OCI-LY1 (cell line): ENCODE measurements at regions not wholly inside any gene's neighbourhood (a gene's known extent, or its start where the extent isn't known, plus 50 kb on each side); places are given as distances from the start of the nearest gene placed in this dataset.
"Not testable (repeated sequence)": the region's sequence is repeated elsewhere in the genome, so short reads cannot be mapped to it uniquely, and the experiment has no call there.

ENCODE experiments used
- H2AFZ ChIP-seq: fragments of 200-600 bp; sonication (generic), shearing (Covaris generic); 2 replicates; pipeline ENCODE4 v1.6.0; 2014; ENCODE audit warnings: antibody characterized with exemption, mild to moderate bottlenecking, low read length
- H3F3A ChIP-seq: fragments of 200-600 bp; sonication (generic), shearing (Covaris generic); 2 replicates; pipeline ENCODE4 v1.6.0; 2014; ENCODE audit warnings: mild to moderate bottlenecking, antibody characterized with exemption, low read length, moderate library complexity; ENCODE audit not compliant: insufficient read depth
- H3K27ac ChIP-seq: fragments of 200-600 bp; sonication (generic); 2 replicates; pipeline ENCODE4 v1.5.1; 2014; ENCODE audit warnings: low read length, mixed run types, mild to moderate bottlenecking, low read depth; ENCODE audit not compliant: poor library complexity, severe bottlenecking
- H3K27me3 ChIP-seq: fragments of 200-600 bp; sonication (generic); 2 replicates; pipeline ENCODE4 v1.6.0; 2014; ENCODE audit warnings: antibody characterized with exemption, mild to moderate bottlenecking, low read length, moderate library complexity; ENCODE audit not compliant: insufficient read depth
- H3K36me3 ChIP-seq: fragments of 200-600 bp; sonication (generic); 2 replicates; pipeline ENCODE4 v1.6.1; 2014; ENCODE audit warnings: mild to moderate bottlenecking, antibody characterized with exemption, low read length, moderate library complexity, mixed read lengths; ENCODE audit not compliant: insufficient read depth
- H3K4me1 ChIP-seq: fragments of 200-600 bp; sonication (generic); 2 replicates; pipeline ENCODE4 v1.5.1; 2014; ENCODE audit warnings: mild to moderate bottlenecking, low read length, moderate library complexity; ENCODE audit not compliant: insufficient read depth, severe bottlenecking
- H3K4me2 ChIP-seq: fragments of 200-600 bp; sonication (generic), shearing (Covaris generic); 2 replicates; pipeline ENCODE4 v1.6.1; 2014; ENCODE audit warnings: low read length
- H3K4me3 ChIP-seq: fragments of 200-600 bp; sonication (generic); 2 replicates; pipeline ENCODE4 v1.5.1; 2014; ENCODE audit warnings: low read length, low read depth, mild to moderate bottlenecking, mixed read lengths; ENCODE audit not compliant: poor library complexity, severe bottlenecking
- H3K79me2 ChIP-seq: fragments of 200-600 bp; shearing (Covaris generic); 2 replicates; pipeline ENCODE4 v1.6.1; 2016; ENCODE audit warnings: mixed run types, low read length, mixed read lengths; ENCODE audit not compliant: insufficient read depth
- H3K9ac ChIP-seq: fragments of 200-600 bp; sonication (generic), shearing (Covaris generic); 2 replicates; pipeline ENCODE4 v1.6.1; 2014; ENCODE audit warnings: mild to moderate bottlenecking, low read length, mixed read lengths
- H3K9me2 ChIP-seq: fragments of 200-600 bp; sonication (generic), shearing (Covaris generic); 2 replicates; pipeline ENCODE4 v1.6.1; 2014; ENCODE audit warnings: low read depth, mild to moderate bottlenecking, low read length, mixed read lengths
- H3K9me3 ChIP-seq: fragments of 200-600 bp; shearing (Covaris generic); 2 replicates; pipeline ENCODE4 v1.6.1; 2014; ENCODE audit warnings: low read length, mixed read lengths
- H4K20me1 ChIP-seq: fragments of 200-600 bp; sonication (generic), shearing (Covaris generic); 2 replicates; pipeline ENCODE4 v1.6.0; 2016; ENCODE audit warnings: mild to moderate bottlenecking, low read length; ENCODE audit not compliant: insufficient read depth
- EZH2 ChIP-seq: fragments of 200-600 bp; sonication (generic), shearing (Covaris generic); IDR thresholded peaks from 2 replicates; pipeline ENCODE4 v1.8.0; 2017; ENCODE audit warnings: borderline replicate concordance, mixed run types, mild to moderate bottlenecking, antibody characterized with exemption, low read length, moderate library complexity, mixed read lengths
- TF ChIP-seq, protein P1 (sequence below): fragments of 200-600 bp; sonication (generic), shearing (Covaris generic); IDR thresholded peaks from 2 replicates; pipeline ENCODE4 v1.5.1; 2017; ENCODE audit warnings: mild to moderate bottlenecking, antibody characterized with exemption, low read length, moderate library complexity, mixed read lengths

- Histone ChIP-seq H3K79me2 (no peaks in the 10 kb centered on the region), H3K4me2 (no peak overlapping the region), H3K4me3 (no peak overlapping the region), H4K20me1 (no peaks in the 10 kb centered on the region), H3K9me3 (no peaks in the 10 kb centered on the region), H3K9ac (no peak overlapping the region), H3K27me3 (no peaks in the 10 kb centered on the region), H3K27ac (no peak overlapping the region), H3K9me2 (no peaks in the 10 kb centered on the region), H3K4me1 (no peaks in the 10 kb centered on the region), H2AFZ (no peak overlapping the region), H3F3A (no peaks in the 10 kb centered on the region), H3K36me3 (no peaks in the 10 kb centered on the region)
- TF ChIP-seq EZH2, result no peak
- TF ChIP-seq, protein P1, sequence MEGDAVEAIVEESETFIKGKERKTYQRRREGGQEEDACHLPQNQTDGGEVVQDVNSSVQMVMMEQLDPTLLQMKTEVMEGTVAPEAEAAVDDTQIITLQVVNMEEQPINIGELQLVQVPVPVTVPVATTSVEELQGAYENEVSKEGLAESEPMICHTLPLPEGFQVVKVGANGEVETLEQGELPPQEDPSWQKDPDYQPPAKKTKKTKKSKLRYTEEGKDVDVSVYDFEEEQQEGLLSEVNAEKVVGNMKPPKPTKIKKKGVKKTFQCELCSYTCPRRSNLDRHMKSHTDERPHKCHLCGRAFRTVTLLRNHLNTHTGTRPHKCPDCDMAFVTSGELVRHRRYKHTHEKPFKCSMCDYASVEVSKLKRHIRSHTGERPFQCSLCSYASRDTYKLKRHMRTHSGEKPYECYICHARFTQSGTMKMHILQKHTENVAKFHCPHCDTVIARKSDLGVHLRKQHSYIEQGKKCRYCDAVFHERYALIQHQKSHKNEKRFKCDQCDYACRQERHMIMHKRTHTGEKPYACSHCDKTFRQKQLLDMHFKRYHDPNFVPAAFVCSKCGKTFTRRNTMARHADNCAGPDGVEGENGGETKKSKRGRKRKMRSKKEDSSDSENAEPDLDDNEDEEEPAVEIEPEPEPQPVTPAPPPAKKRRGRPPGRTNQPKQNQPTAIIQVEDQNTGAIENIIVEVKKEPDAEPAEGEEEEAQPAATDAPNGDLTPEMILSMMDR, result no peak
Measured at GRCh38 chr3:5376761-5377160, 189.3 kb downstream of the EDEM1 start.

DNA sequence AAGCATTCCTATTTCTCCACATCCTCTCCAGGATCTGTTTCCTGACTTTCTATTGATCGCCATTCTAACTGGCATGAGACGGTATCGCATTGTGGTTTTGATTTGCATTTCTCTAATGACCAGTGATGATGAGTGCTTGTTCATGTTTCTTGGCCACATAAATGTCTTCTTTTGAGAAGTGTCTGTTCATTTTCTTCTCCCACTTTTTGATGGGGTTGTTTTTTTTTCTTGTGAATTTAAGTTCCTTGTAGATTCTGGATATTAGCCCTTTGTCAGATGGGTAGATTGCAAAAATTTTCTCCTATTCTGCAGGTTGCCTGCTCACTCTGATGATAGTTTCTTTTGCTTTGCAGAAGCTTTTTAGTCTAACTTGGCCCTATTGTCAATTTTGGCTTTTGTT is 191.8 kb downstream of the EDEM1 start:
- H3K27me3 ChIP-seq, H3K4me3 ChIP-seq, H3K4me1 ChIP-seq, H3K4me2 ChIP-seq, H3K79me2 ChIP-seq, H4K20me1 ChIP-seq, H3K9me2 ChIP-seq, H3F3A ChIP-seq, H3K27ac ChIP-seq, H3K36me3 ChIP-seq, H3K9me3 ChIP-seq, H3K9ac ChIP-seq, H2AFZ ChIP-seq: not testable (repeated sequence)

- not testable (repeated sequence) for H3K9me3 ChIP-seq, H3K4me3 ChIP-seq
Measured at GRCh38 chr3:5383486-5384263, 196.2 kb downstream of the EDEM1 start.

DNA sequence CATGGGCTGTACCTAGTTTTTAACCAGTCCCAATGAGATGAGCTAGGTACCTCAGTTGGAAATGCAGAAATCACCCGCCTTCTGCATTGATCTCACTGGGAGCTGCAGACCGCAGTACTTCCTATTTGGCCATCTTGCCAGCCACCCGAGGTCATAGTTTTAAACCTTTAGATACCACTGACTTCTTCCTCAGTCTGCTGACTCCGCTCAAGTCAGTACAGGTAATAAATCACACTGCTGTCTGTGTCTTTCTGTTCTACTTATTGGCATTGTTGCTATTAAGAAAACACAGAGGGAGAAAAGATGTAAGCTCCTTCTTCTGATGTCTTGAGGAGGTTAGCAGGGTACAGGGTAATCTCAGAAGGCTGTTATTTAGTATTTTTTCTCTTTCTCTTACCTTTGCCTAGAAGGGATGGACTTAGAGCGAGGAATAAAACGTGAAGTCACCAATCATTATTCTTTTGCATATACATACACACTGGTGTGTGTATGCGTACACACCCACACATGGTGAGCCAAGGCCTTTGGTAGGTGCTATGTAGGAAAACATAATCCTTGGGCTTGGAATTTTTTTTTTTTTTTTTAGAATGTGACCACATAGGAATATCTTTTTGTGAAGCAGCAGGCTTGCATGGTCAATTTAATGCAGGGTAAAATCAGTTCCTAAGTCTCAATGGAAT is 197.2 kb downstream of the EDEM1 start:
- H3F3A ChIP-seq, result no peaks in the 10 kb centered on the region
- no peaks in the 10 kb centered on the region for H3K9me3 ChIP-seq
- H3K9ac ChIP-seq, result no peak overlapping the region
- H3K4me2 ChIP-seq, result no peak overlapping the region
- no peaks in the 10 kb centered on the region for H3K36me3 ChIP-seq
- no peaks in the 10 kb centered on the region for H4K20me1 ChIP-seq
- H3K27me3 ChIP-seq, result no peaks in the 10 kb centered on the region
- no peak overlapping the region for H2AFZ ChIP-seq
- H3K4me3 ChIP-seq, result no peak overlapping the region
- peaks cover 5% of the 10 kb centered on the region for H3K4me1 ChIP-seq
- no peaks in the 10 kb centered on the region for H3K9me2 ChIP-seq
- no peaks in the 10 kb centered on the region for H3K79me2 ChIP-seq
- TF ChIP-seq, protein P1, result no peak
- TF ChIP-seq EZH2, result no peak
- no peak overlapping the region for H3K27ac ChIP-seq

More at GRCh38 chr3:5383486-5384263, 196.2 kb downstream of the EDEM1 start:
- not testable (repeated sequence) for H3K27me3 ChIP-seq, H3K79me2 ChIP-seq, H3K36me3 ChIP-seq, H3K27ac ChIP-seq, H4K20me1 ChIP-seq, H2AFZ ChIP-seq, H3K4me1 ChIP-seq, H3K9ac ChIP-seq, H3K4me2 ChIP-seq, H3F3A ChIP-seq, H3K9me2 ChIP-seq
